OCI-M1 (cell line): ENCODE measurements at regions not wholly inside any gene's neighbourhood (a gene's known extent, or its start where the extent isn't known, plus 50 kb on each side); places are given as distances from the start of the nearest gene placed in this dataset.

ENCODE experiments used
- DNase-seq: peaks from one replicate; lab custom pipeline; 2025; lab: John Stamatoyannopoulos, UW

- no peak for DNase-seq
Measured at GRCh38 chr13:74000876-74001275, 133.3 kb downstream of the KLF12 start.

GRCh38 chr13:73998631-73999030 lies 135.6 kb downstream of the KLF12 start:
- DNase-seq, result no peak

DNA sequence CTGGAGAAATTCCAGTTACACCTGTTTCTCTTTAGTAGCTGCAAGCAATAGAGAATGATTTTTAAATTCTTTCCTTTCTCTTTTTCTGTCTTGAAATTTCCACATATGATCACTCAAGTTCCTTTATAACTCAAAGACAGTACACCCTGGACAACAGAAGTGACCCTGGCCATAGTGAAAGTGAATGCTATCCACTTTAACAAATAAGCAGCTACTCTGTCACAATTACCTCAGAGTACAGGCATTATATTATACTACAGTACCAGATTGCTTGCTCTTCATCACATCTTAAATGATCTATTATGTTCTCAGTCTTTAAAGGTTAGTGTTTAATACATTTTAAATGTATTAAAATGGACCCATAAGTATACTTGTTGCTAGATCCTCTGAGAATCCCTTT lies 136.2 kb downstream of the KLF12 start:
- DNase-seq, result peak; percentile 13

DNA sequence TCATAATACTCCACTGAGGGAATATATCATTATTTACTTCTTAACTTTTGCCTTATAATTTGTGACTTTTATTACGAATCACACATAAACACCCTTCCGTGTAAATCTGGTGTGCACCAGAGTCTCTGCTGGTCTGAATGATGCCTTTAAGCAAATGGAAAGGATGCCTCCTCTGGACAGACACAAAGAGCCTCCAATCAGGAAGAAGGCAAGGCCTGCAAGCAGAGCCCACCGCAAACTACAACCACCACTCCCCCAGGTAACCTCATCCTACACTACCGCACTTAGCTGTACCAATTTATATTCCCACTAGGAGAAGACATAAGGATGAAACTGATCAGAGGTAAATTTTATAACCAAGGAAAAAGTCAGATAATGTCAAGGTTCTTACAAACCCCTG lies 137.6 kb downstream of the KLF12 start:
- DNase-seq, result no peak

DNA sequence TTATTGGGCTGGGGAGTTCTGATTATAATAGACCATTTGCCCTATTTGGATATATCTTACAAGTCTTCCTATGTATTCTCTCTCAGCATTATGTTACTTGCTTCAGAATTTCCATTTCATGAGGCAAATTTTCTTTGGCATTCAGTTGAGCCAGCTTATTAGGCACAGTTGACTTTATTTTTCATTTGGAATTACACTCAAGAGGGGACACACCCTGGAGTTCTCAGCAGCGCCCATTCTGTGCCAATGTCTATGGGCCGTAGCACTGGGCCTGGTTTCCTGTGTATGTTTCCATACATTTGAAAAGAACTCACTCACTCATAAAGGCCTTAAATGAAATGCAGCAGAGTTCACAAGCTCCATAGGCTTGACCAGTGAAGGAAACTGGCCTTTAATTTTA lies 138.5 kb downstream of the KLF12 start:
- no peak for DNase-seq

DNA sequence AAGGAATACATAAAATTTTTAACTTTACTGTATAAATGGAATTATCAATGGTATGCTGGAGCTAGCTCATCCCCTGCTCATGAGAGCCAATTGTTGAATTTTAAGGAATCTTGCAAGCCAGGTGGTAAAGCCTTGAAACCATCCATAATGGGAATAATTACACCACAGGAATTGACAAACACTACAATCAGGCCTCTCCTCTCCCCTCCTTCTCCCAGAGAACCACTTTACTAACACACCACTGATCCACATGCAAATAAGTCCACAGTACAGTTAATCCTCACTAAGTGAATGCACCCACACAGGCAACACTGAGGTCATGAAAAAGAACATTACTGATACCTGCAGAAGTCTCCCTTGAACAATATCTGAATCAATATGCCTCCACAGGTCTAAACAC lies 140.5 kb downstream of the KLF12 start:
- DNase-seq, result no peak

GRCh38 chr13:73991884-73992283 lies 142.3 kb downstream of the KLF12 start:
- no peak for DNase-seq

- DNase-seq, result peak; percentile 13
Measured at GRCh38 chr13:73991384-73991783, 142.8 kb downstream of the KLF12 start.

- no peak for DNase-seq
Measured at GRCh38 chr13:73989244-73989843, 144.9 kb downstream of the KLF12 start.

DNA sequence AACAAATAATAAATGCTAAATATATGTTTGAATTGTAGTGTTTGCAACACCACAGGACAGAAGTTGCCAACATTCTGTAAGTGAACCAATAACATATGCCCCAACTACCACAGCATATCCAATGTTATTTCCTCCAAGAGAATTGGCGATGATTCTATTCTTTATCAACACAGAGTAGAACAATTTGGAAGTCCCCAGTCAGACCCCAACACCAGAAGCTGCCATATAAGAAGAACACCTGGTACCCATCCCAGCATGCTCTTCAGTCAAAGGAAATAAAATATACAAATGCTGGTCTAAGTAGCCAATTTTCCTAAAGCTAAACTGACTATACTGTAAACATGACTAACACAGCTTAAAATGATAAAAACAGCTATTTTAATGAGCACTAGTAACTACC lies 145.7 kb downstream of the KLF12 start:
- DNase-seq, result no peak

DNA sequence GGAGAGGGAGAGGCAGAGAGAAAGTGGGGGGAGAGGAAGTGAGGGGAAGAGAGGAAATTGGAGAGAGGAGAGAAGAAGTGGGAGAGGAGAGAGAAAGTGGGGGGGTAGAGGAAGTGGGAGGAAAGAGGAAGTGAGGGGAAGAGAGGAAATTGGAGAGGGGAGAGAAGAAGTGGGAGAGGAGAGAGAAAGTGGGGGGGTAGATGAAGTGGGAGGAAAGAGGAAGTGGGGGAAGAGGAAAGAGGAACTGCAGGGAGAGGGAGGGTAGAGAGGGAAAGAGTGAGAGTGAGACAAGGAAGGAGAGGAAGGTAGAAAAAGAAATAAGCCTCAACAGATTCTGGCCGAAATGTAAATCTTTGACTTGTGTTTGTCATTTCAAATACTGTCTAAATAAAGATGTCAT lies 146.6 kb downstream of the KLF12 start:
- DNase-seq, result peak; percentile 66

GRCh38 chr13:73985783-73986182 lies 148.4 kb downstream of the KLF12 start:
- no peak for DNase-seq

GRCh38 chr13:73984949-73985691 lies 149.1 kb downstream of the KLF12 start:
- no peak for DNase-seq

DNA sequence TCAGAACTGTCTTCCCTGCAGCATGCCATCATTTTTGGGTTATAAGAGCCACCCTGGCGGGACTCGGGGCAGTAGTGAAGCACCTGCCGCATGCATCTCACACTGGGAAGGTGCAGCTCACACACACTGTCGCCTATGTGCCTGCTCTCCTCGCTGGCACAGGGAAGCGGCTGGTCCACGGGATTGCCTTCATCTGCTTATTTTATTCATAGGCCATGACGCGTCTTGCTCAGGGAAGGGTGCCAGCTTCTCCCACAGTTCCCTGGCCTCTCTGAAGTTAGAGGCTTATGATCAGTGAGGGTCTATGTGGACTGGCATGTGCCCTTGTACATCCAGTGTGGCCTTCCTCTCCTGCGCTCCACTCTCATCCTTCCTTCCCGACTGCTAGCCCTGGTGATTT lies 150.0 kb downstream of the KLF12 start:
- DNase-seq, result no peak

GRCh38 chr13:73983109-73983508 lies 151.1 kb downstream of the KLF12 start:
- no peak for DNase-seq

DNA sequence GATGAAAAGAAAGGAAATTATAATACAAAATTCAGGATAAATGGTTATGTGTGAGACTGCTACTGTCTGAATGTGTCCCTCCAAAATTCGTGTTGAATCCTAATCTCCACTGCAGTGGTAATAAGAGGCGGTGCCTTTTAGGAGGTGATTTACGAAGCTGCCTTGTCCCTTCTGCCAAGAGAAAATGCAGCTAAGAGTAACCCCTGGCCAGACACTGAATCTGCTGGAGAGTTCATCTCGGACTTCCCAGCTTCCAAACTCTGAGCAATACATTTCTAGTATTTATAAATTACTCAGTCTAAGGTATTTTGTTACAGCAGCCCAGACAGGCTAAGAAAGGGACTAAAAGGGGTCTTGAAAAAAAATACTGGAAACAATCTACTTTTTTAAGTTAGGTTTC lies 152.6 kb downstream of the KLF12 start:
- DNase-seq, result no peak

- no peak for DNase-seq
Measured at GRCh38 chr13:73975767-73976166, 158.4 kb downstream of the KLF12 start.

DNA sequence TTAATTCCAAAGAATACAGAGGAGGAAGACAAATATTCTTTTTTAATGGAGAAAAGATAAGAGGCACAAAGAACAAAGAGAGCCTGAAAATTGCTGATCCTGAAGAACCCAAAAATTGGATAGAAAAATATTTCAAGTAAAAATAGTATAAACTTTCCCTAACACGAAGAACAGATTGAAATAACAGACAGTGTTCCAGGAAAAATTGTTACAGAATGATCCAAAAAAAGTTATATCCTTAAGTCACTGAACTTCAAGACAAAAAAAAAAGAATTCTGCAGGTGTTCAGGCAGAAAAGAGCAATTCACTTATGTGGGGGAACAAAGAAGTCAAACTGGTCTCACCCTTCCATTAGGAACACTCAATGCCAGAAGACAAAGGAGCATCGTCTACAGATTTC lies 160.2 kb downstream of the KLF12 start:
- DNase-seq, result no peak

DNA sequence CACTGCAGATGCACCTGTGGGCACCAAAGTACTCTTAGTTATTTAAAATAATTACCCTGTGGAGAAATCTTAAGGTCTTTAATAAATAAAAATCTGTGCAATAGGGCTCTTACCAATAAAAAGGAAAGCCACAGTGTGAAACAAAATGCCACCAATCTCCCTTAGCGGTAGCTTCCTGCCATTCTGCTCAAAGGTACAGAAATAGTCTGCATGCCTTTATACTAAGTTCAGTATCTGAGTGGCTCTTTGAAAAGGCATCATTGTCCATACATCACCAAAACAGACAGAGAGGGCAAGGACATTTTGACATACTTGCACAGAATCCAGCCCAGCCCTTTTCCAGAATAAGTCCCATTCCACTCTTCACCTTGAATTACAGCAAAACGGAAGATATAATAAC lies 161.0 kb downstream of the KLF12 start:
- no peak for DNase-seq

GRCh38 chr13:73972545-73972944 lies 161.7 kb downstream of the KLF12 start:
- DNase-seq, result no peak

GRCh38 chr13:73971481-73971880 lies 162.7 kb downstream of the KLF12 start:
- no peak for DNase-seq

DNA sequence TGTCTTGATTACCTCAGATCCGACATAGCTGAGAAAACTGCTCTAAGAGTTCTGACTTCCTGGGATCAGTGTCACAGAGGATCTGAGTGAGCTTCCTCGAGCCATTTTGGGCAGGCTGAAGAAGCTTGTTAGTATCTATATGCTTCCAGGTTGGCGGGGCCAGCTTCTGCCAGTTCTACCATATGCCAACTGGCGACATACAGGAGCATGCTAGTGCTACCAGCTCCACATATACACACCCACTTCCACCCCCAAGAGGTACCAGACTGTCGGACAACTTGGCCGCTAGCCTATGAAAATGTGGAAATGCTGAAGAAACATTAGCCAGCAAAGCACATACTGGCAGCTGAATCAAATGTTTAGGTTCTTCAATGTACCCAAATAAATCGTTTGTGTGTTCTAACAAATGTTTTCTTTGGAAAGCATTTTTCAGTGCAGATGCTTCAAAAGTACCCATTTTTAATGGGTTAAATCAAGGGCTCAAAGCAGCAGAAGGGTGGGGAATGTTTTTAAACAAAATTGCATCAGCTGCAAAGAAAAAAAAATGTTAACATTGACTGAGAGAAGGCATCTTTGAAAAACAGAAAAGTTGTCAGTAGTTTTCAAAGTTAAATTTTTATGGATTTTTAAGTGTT lies 163.7 kb downstream of the KLF12 start:
- DNase-seq, result no peak

- peak; percentile 21 for DNase-seq
Measured at GRCh38 chr13:73967397-73968165, 166.6 kb downstream of the KLF12 start.
